Natural killer cell treated with Interleukin-12 subunit alpha and Interleukin-12 subunit beta and Interleukin-15 and Interleukin-18, amount 100 ng/mL, for 72 hours (primary cell): ENCODE measurements at regions not wholly inside any gene's neighbourhood (a gene's known extent, or its start where the extent isn't known, plus 50 kb on each side); places are given as distances from the start of the nearest gene placed in this dataset.
"Not testable (repeated sequence)": the region's sequence is repeated elsewhere in the genome, so short reads cannot be mapped to it uniquely, and the experiment has no call there.

Experiments used
- ATAC-seq, 2 donors: fragments of 150-1000 bp; cut with Tn5 transposase in 1 of 2; sonication (Bioruptor Pico), chemical (Tn5 transposase) in 1 of 2; 2 replicates each; pipeline ENCODE4 v1.10.0; 2021
- DNase-seq: peaks from one replicate; pipeline ENCODE4 v3.0.0; 2022; ENCODE audit warnings: low spot score
- H3K27ac Mint-ChIP-seq, 2 donors: 1 replicate in 1 of 2; 2 replicates in 1 of 2; pipeline ENCODE4 v1.8.0; 2022; ENCODE audit warnings: mixed read lengths in 2 of 2, mild to moderate bottlenecking in 1 of 2, moderate library complexity in 1 of 2
- H3K27me3 Mint-ChIP-seq, 2 donors: 1 replicate in 1 of 2; 2 replicates in 1 of 2; pipeline ENCODE4 v1.8.0; 2022; ENCODE audit warnings: mixed read lengths in 2 of 2
- H3K36me3 Mint-ChIP-seq: one replicate; pipeline ENCODE4 v1.8.0; 2022; ENCODE audit warnings: mixed read lengths
- H3K4me1 Mint-ChIP-seq, 2 donors: 1 replicate in 1 of 2; 2 replicates in 1 of 2; pipeline ENCODE4 v1.8.0; 2022; ENCODE audit warnings: low read depth in 2 of 2, mixed read lengths in 2 of 2, mild to moderate bottlenecking in 1 of 2
- H3K4me3 Mint-ChIP-seq: one replicate; pipeline ENCODE4 v1.8.0; 2022; ENCODE audit warnings: mixed read lengths
- H3K9me3 Mint-ChIP-seq: 2 replicates; pipeline ENCODE4 v1.8.0; 2022; ENCODE audit warnings: mixed read lengths

GRCh38 chr3:162670181-162670580 is 1173.6 kb downstream of the OTOL1 start:
- Mint-ChIP-seq H3K4me1 (no peaks in the 10 kb centered on the region), H3K4me3 (no peak overlapping the region), H3K36me3 (no peaks in the 10 kb centered on the region), H3K27me3 (no peaks in the 10 kb centered on the region), H3K27ac (no peak overlapping the region), H3K9me3 (no peaks in the 10 kb centered on the region)
- no peak for DNase-seq
- no peak for ATAC-seq

GRCh38 chr3:162677475-162677874 is 1180.9 kb downstream of the OTOL1 start:
- Mint-ChIP-seq H3K36me3 (no peaks in the 10 kb centered on the region), H3K27ac (no peak overlapping the region)
- no peak for DNase-seq

GRCh38 chr3:162678941-162679340 is 1182.3 kb downstream of the OTOL1 start:
- H3K9me3 Mint-ChIP-seq: peaks cover 3% of the 10 kb centered on the region
- H3K4me1 Mint-ChIP-seq: no peaks in the 10 kb centered on the region
- ATAC-seq (no peak), DNase-seq (no peak)
- no peak overlapping the region for H3K4me3 Mint-ChIP-seq
- no peaks in the 10 kb centered on the region for H3K36me3 Mint-ChIP-seq
- no peak overlapping the region for H3K27ac Mint-ChIP-seq
- no peaks in the 10 kb centered on the region for H3K27me3 Mint-ChIP-seq

More at GRCh38 chr3:162677475-162677874, 1180.9 kb downstream of the OTOL1 start:
- Mint-ChIP-seq H3K4me3 (no peak overlapping the region), H3K4me1 (no peaks in the 10 kb centered on the region), H3K27me3 (no peaks in the 10 kb centered on the region), H3K9me3 (peaks cover 3% of the 10 kb centered on the region)
- no peak for ATAC-seq

- Mint-ChIP-seq H3K27me3 (no peaks in the 10 kb centered on the region), H3K9me3 (peaks cover 21% of the 10 kb centered on the region), H3K4me1 (no peaks in the 10 kb centered on the region)
These were observed 1187.7 kb downstream of the OTOL1 start for GRCh38 chr3:162684260-162684659.

GRCh38 chr3:162699291-162699690 is 1202.7 kb downstream of the OTOL1 start:
- H3K27me3 Mint-ChIP-seq: no peaks in the 10 kb centered on the region
- H3K4me1 Mint-ChIP-seq: no peaks in the 10 kb centered on the region
- no peak overlapping the region for H3K4me3 Mint-ChIP-seq

More at GRCh38 chr3:162684260-162684659, 1187.7 kb downstream of the OTOL1 start:
- H3K36me3 Mint-ChIP-seq: no peaks in the 10 kb centered on the region
- H3K27ac Mint-ChIP-seq: no peak overlapping the region
- ATAC-seq (no peak), DNase-seq (no peak)
- H3K4me3 Mint-ChIP-seq: no peak overlapping the region

GRCh38 chr3:162701211-162701610 is 1204.6 kb downstream of the OTOL1 start:
- DNase-seq (no peak), ATAC-seq (no peak)
- Mint-ChIP-seq H3K27ac (no peak overlapping the region), H3K9me3 (peaks cover 3% of the 10 kb centered on the region), H3K4me3 (no peak overlapping the region), H3K36me3 (no peaks in the 10 kb centered on the region), H3K4me1 (no peaks in the 10 kb centered on the region), H3K27me3 (no peaks in the 10 kb centered on the region)

More at GRCh38 chr3:162699291-162699690, 1202.7 kb downstream of the OTOL1 start:
- H3K9me3 Mint-ChIP-seq: peaks cover 3% of the 10 kb centered on the region
- H3K36me3 Mint-ChIP-seq: no peaks in the 10 kb centered on the region
- DNase-seq (no peak), ATAC-seq (no peak)
- no peak overlapping the region for H3K27ac Mint-ChIP-seq

- Mint-ChIP-seq H3K4me1 (no peaks in the 10 kb centered on the region), H3K27me3 (no peaks in the 10 kb centered on the region), H3K27ac (no peak overlapping the region), H3K4me3 (no peak overlapping the region), H3K9me3 (peaks cover 8% of the 10 kb centered on the region), H3K36me3 (no peaks in the 10 kb centered on the region)
- ATAC-seq (peak in 1 of 2 donors; percentile 36), DNase-seq (no peak)
These were observed 1206.3 kb downstream of the OTOL1 start for GRCh38 chr3:162702768-162703385.

GRCh38 chr3:162704238-162704637 is 1207.6 kb downstream of the OTOL1 start:
- Mint-ChIP-seq H3K36me3 (no peaks in the 10 kb centered on the region), H3K9me3 (peaks cover 8% of the 10 kb centered on the region), H3K27me3 (no peaks in the 10 kb centered on the region), H3K4me3 (no peak overlapping the region), H3K4me1 (no peaks in the 10 kb centered on the region), H3K27ac (no peak overlapping the region)
- no peak for DNase-seq
- ATAC-seq: no peak

GRCh38 chr3:162704799-162705385 is 1208.3 kb downstream of the OTOL1 start:
- no peak overlapping the region for H3K4me3 Mint-ChIP-seq
- DNase-seq: no peak
- H3K9me3 Mint-ChIP-seq: peaks cover 11% of the 10 kb centered on the region
- H3K27me3 Mint-ChIP-seq: no peaks in the 10 kb centered on the region
- no peaks in the 10 kb centered on the region for H3K4me1 Mint-ChIP-seq
- no peak overlapping the region for H3K27ac Mint-ChIP-seq
- no peaks in the 10 kb centered on the region for H3K36me3 Mint-ChIP-seq
- ATAC-seq: no peak

- not testable (repeated sequence) for H3K27ac Mint-ChIP-seq, ATAC-seq, H3K36me3 Mint-ChIP-seq
These were observed 1211.8 kb downstream of the OTOL1 start for GRCh38 chr3:162708394-162708793.

GRCh38 chr3:162708942-162709706 is 1212.5 kb downstream of the OTOL1 start:
- ATAC-seq, DNase-seq, H3K4me1 Mint-ChIP-seq, H3K36me3 Mint-ChIP-seq, H3K4me3 Mint-ChIP-seq, H3K27me3 Mint-ChIP-seq, H3K27ac Mint-ChIP-seq: not testable (repeated sequence)
- H3K9me3 Mint-ChIP-seq: peaks cover 23% of the 10 kb centered on the region

More at GRCh38 chr3:162708394-162708793, 1211.8 kb downstream of the OTOL1 start:
- H3K9me3 Mint-ChIP-seq: peaks cover 20% of the 10 kb centered on the region
- H3K27me3 Mint-ChIP-seq, DNase-seq, H3K4me1 Mint-ChIP-seq, H3K4me3 Mint-ChIP-seq: not testable (repeated sequence)

- no peak for DNase-seq
- Mint-ChIP-seq H3K4me1 (no peaks in the 10 kb centered on the region), H3K27me3 (no peaks in the 10 kb centered on the region), H3K27ac (no peak overlapping the region), H3K4me3 (no peak overlapping the region), H3K9me3 (peaks cover 23% of the 10 kb centered on the region), H3K36me3 (no peaks in the 10 kb centered on the region)
- no peak for ATAC-seq
These were observed 1213.9 kb downstream of the OTOL1 start for GRCh38 chr3:162710332-162711112.

GRCh38 chr3:162717074-162717473 is 1220.5 kb downstream of the OTOL1 start:
- peaks cover 15% of the 10 kb centered on the region for H3K9me3 Mint-ChIP-seq
- not testable (repeated sequence) for H3K27me3 Mint-ChIP-seq, H3K4me3 Mint-ChIP-seq, H3K27ac Mint-ChIP-seq, H3K36me3 Mint-ChIP-seq, ATAC-seq, DNase-seq, H3K4me1 Mint-ChIP-seq
